HL-60 (cell line): ENCODE measurements at regions not wholly inside any gene's neighbourhood (a gene's known extent, or its start where the extent isn't known, plus 50 kb on each side); places are given as distances from the start of the nearest gene placed in this dataset.

Source experiments
- SPI1 ChIP-seq: IDR thresholded peaks from 2 replicates; pipeline ENCODE4 v1.6.1; 2012; ENCODE audit warnings: low read depth, mild to moderate bottlenecking, borderline replicate concordance
- TF ChIP-seq, protein P1 (sequence below): IDR thresholded peaks from one replicate; pipeline ENCODE4 v1.5.1; 2011; ENCODE audit warnings: low read length, control low read depth, inconsistent platforms; ENCODE audit not compliant: insufficient read depth
- TF ChIP-seq, protein P2 (sequence below): IDR thresholded peaks from 2 replicates; pipeline ENCODE4 v1.6.1; 2012; ENCODE audit warnings: low read depth; ENCODE audit not compliant: insufficient replicate concordance

DNA sequence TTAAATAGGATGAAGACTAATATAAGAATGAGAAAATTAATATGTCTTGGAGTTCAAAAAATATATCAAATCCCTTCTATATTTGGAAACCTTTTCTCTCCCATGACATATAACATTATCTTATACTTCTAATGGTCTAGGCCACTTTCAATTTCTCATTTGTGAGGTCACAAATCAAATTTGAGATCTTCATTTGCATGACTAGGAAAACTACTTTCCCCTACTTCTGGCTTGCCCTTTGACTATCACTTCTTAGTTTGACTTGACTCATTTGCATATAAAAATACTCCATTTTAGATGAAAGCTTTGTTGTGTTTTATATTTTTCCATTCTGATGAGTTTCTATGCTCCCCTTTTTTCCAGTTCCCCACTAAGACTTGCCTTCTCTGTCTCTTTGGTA lies 598.6 kb upstream of the TBL1XR1 start:
- TF ChIP-seq SPI1: no peak
- TF ChIP-seq, protein P1, sequence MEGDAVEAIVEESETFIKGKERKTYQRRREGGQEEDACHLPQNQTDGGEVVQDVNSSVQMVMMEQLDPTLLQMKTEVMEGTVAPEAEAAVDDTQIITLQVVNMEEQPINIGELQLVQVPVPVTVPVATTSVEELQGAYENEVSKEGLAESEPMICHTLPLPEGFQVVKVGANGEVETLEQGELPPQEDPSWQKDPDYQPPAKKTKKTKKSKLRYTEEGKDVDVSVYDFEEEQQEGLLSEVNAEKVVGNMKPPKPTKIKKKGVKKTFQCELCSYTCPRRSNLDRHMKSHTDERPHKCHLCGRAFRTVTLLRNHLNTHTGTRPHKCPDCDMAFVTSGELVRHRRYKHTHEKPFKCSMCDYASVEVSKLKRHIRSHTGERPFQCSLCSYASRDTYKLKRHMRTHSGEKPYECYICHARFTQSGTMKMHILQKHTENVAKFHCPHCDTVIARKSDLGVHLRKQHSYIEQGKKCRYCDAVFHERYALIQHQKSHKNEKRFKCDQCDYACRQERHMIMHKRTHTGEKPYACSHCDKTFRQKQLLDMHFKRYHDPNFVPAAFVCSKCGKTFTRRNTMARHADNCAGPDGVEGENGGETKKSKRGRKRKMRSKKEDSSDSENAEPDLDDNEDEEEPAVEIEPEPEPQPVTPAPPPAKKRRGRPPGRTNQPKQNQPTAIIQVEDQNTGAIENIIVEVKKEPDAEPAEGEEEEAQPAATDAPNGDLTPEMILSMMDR: no peak
- TF ChIP-seq, protein P2, sequence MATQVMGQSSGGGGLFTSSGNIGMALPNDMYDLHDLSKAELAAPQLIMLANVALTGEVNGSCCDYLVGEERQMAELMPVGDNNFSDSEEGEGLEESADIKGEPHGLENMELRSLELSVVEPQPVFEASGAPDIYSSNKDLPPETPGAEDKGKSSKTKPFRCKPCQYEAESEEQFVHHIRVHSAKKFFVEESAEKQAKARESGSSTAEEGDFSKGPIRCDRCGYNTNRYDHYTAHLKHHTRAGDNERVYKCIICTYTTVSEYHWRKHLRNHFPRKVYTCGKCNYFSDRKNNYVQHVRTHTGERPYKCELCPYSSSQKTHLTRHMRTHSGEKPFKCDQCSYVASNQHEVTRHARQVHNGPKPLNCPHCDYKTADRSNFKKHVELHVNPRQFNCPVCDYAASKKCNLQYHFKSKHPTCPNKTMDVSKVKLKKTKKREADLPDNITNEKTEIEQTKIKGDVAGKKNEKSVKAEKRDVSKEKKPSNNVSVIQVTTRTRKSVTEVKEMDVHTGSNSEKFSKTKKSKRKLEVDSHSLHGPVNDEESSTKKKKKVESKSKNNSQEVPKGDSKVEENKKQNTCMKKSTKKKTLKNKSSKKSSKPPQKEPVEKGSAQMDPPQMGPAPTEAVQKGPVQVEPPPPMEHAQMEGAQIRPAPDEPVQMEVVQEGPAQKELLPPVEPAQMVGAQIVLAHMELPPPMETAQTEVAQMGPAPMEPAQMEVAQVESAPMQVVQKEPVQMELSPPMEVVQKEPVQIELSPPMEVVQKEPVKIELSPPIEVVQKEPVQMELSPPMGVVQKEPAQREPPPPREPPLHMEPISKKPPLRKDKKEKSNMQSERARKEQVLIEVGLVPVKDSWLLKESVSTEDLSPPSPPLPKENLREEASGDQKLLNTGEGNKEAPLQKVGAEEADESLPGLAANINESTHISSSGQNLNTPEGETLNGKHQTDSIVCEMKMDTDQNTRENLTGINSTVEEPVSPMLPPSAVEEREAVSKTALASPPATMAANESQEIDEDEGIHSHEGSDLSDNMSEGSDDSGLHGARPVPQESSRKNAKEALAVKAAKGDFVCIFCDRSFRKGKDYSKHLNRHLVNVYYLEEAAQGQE: no peak
